GM12878 (cell line): ENCODE measurements at regions not wholly inside any gene's neighbourhood (a gene's known extent, or its start where the extent isn't known, plus 50 kb on each side); places are given as distances from the start of the nearest gene placed in this dataset.

Source experiments
- ATAC-seq: fragments of 200-7000 bp; cut with Tn5 transposase; 3 replicates; pipeline ENCODE4 v1.9.1; 2020; ENCODE audit warnings: mild to moderate bottlenecking, moderate library complexity
- BruUV-seq: library from RNA; stranded (reverse); fragments of 400-500 nt; replicated peaks from 2 replicates; lab custom pipeline; 2021; lab: Mats Ljungman, UMichigan
- CTCF ChIA-PET: fragments of 300-600 bp; sonication (Branson Sonifier 250); formaldehyde crosslinking; extraction: SDS; loops from one replicate; lab custom pipeline; 2021; ENCODE audit warnings: inconsistent platforms; lab: Yijun Ruan, JAX
- POLR2A ChIA-PET: fragments of 350-600 bp; formaldehyde crosslinking; extraction: SDS; loops from one replicate; lab custom pipeline; 2021; ENCODE audit warnings: inconsistent platforms; lab: Charles Lee
- RAD21 ChIA-PET: fragments of 300-600 bp; sonication (Branson Sonifier 250); formaldehyde crosslinking; loops from one replicate; lab custom pipeline; 2023; ENCODE audit warnings: antibody characterized with exemption; ENCODE audit not compliant: unreplicated experiment; lab: Charles Lee
- SMC1A ChIA-PET: fragments of 300-600 bp; sonication (Branson Sonifier 250); formaldehyde crosslinking; loops from one replicate; lab custom pipeline; 2023; ENCODE audit not compliant: unreplicated experiment, uncharacterized antibody; lab: Charles Lee
- DNase-seq: peaks from one replicate; pipeline ENCODE4 v3.0.0-alpha.2; 2011; ENCODE audit warnings: low read depth, low spot score
- FAIRE-seq: peaks from 3 replicates; lab custom pipeline; 2011; peaks lifted over from hg19 to GRCh38; lab: Jason Lieb, UNC
- H2AFZ ChIP-seq: 2 replicates; pipeline ENCODE4 v1.6.0; 2011; ENCODE audit warnings: low read depth, low read length, control low read depth; ENCODE audit not compliant: control insufficient read depth
- H3K27ac ChIP-seq: 2 replicates; pipeline ENCODE4 v1.5.1; 2011; ENCODE audit warnings: control low read depth; ENCODE audit not compliant: control insufficient read depth, insufficient read depth
- H3K27me3 ChIP-seq, 2 experiments: replicated peaks in 1 of 2; 2 replicates each; pipeline versions ENCODE4 v1.6.0 to v1.6.1; 2011; ENCODE audit warnings: low read length in 1 of 2; ENCODE audit not compliant: control insufficient read depth in 2 of 2, insufficient read depth in 2 of 2
- H3K36me3 ChIP-seq, 2 experiments: 2 replicates each; pipeline ENCODE4 v1.5.1; 2011; ENCODE audit warnings: low read length in 1 of 2; ENCODE audit not compliant: control insufficient read depth in 2 of 2, insufficient read depth in 2 of 2
- H3K4me1 ChIP-seq: 2 replicates; pipeline ENCODE4 v1.6.1; 2011; ENCODE audit warnings: mild to moderate bottlenecking, low read length, moderate library complexity, mixed read lengths; ENCODE audit not compliant: control insufficient read depth, insufficient read depth
- H3K4me2 ChIP-seq: 2 replicates; pipeline ENCODE4 v1.6.0; 2011; ENCODE audit warnings: control low read depth; ENCODE audit not compliant: control insufficient read depth, insufficient read depth
- H3K4me3 ChIP-seq: fragments of 200-600 bp; sonication (generic); 2 replicates; pipeline ENCODE4 v1.5.1; 2016
- H3K79me2 ChIP-seq: 2 replicates; pipeline ENCODE4 v1.6.0; 2011; ENCODE audit warnings: low read length; ENCODE audit not compliant: control insufficient read depth, insufficient read depth
- H3K9ac ChIP-seq: 2 replicates; pipeline ENCODE4 v1.8.0; 2011; ENCODE audit warnings: low read length, control low read depth, mixed read lengths; ENCODE audit not compliant: control insufficient read depth, insufficient read depth
- H3K9me3 ChIP-seq: replicated peaks from 3 replicates; pipeline ENCODE4 v1.5.1; 2011; ENCODE audit warnings: mild to moderate bottlenecking, low read length; ENCODE audit not compliant: control insufficient read depth, insufficient read depth
- H4K20me1 ChIP-seq: 2 replicates; pipeline ENCODE4 v1.6.0; 2011; ENCODE audit not compliant: control insufficient read depth, insufficient read depth
- BACH1 ChIP-seq: fragments of 450-650 bp; IDR thresholded peaks from 2 replicates; pipeline ENCODE4 v1.6.1; 2017; ENCODE audit warnings: mild to moderate bottlenecking, borderline replicate concordance
- CBFB ChIP-seq: IDR thresholded peaks from 2 replicates; pipeline ENCODE4 v1.6.1; 2016; ENCODE audit warnings: antibody characterized with exemption, low read depth
- HCFC1 ChIP-seq: fragments of 150-350 bp; IDR thresholded peaks from 2 replicates; pipeline ENCODE4 v1.6.1; 2014; ENCODE audit warnings: low read length
- HDAC2 ChIP-seq: fragments of 200-600 bp; sonication (generic); IDR thresholded peaks from 2 replicates; pipeline ENCODE4 v1.6.1; 2017
- MYB ChIP-seq: fragments of 150-350 bp; IDR thresholded peaks from 2 replicates; pipeline ENCODE4 v1.6.1; 2014; ENCODE audit warnings: mild to moderate bottlenecking, low read depth, low read length, borderline replicate concordance
- MYC ChIP-seq: IDR thresholded peaks from 2 replicates; pipeline ENCODE4 v1.6.1; 2011; ENCODE audit warnings: mild to moderate bottlenecking, low read length, moderate library complexity, inconsistent platforms; ENCODE audit not compliant: insufficient read depth, insufficient replicate concordance, insufficient read length, severe bottlenecking
- NR2F1 ChIP-seq: fragments of 450-650 bp; conservative IDR thresholded peaks from 2 replicates; pipeline ENCODE4 v1.6.1; 2017; ENCODE audit warnings: mild to moderate bottlenecking
- PAX5 ChIP-seq: IDR thresholded peaks from 2 replicates; pipeline ENCODE4 v1.6.1; 2011; ENCODE audit warnings: low read depth, low read length, borderline replicate concordance
- SIN3A ChIP-seq: IDR thresholded peaks from 2 replicates; pipeline ENCODE4 v1.6.1; 2012; ENCODE audit warnings: low read depth, low read length, improper control_type of control experiment
- TARDBP ChIP-seq: IDR thresholded peaks from 2 replicates; pipeline ENCODE4 v1.6.1; 2016; ENCODE audit warnings: borderline replicate concordance
- YY1 ChIP-seq: IDR thresholded peaks from 2 replicates; pipeline ENCODE4 v1.6.1; 2011; ENCODE audit warnings: low read depth, mild to moderate bottlenecking, low read length
- ZBTB11 ChIP-seq: fragments of 450-650 bp; formaldehyde crosslinking; IDR thresholded peaks from 2 replicates; pipeline ENCODE4 v1.5.0; 2022; ENCODE audit warnings: mild to moderate bottlenecking, missing genetic modification characterization
- ZNF24 ChIP-seq: fragments of 450-650 bp; IDR thresholded peaks from 2 replicates; pipeline ENCODE4 v1.6.1; 2017; ENCODE audit warnings: antibody characterized with exemption, mild to moderate bottlenecking
- WGBS: methylation state at CpG from one replicate; pipeline ENCODE4 v1.1.6; 2016; ENCODE audit warnings: low lambda C conversion rate; ENCODE audit not compliant: insufficient replicate concordance, insufficient coverage; ENCODE audit errors: missing lambda C conversion rate; 5-methylcytosine and 5-hydroxymethylcytosine counted together
- in situ Hi-C: fragments of 300-500 bp; cut with MboI; formaldehyde crosslinking; loops from 9 replicates; pipeline ENCODE4 v1.14.3; 2018; ENCODE audit warnings: mixed read lengths
- intact Hi-C: fragments of 100-400 bp; cut with micrococcal nuclease; formaldehyde crosslinking; loops from one replicate; pipeline ENCODE4 v1.14.2; 2022; ENCODE audit not compliant: unreplicated experiment

- FAIRE-seq (no peak), ATAC-seq (no peak), DNase-seq (no peak)
- BruUV-seq, result no TSS peak
- H3K27me3 ChIP-seq, result peaks cover 0 to 1% of the 10 kb centered on the region in 2 experiments; a peak in 1 of 4 replicates
- ChIA-PET SMC1A (no interaction called here), CTCF (no interaction called here), RAD21 (no interaction called here), POLR2A (no interaction called here)
- H3K27ac ChIP-seq, result no peak overlapping the region
- H3K4me2 ChIP-seq, result no peak overlapping the region
- no peak overlapping the region for H3K4me3 ChIP-seq
- H2AFZ ChIP-seq, result no peak overlapping the region
- no peaks in the 10 kb centered on the region for H3K79me2 ChIP-seq
- no peaks in the 10 kb centered on the region for H3K4me1 ChIP-seq
- intact Hi-C loops, result no loop called here
- H4K20me1 ChIP-seq, result no peaks in the 10 kb centered on the region
- in situ Hi-C loops, result no loop called here
- no peaks in the 10 kb centered on the region for H3K36me3 ChIP-seq
- no peak for TF ChIP-seq YY1
- TF ChIP-seq HCFC1, result no peak
- TF ChIP-seq ZNF24, result no peak
- TF ChIP-seq NR2F1, result no peak
- TF ChIP-seq MYC, result no peak
- no peak for TF ChIP-seq PAX5
- no peak for TF ChIP-seq CBFB
- TF ChIP-seq MYB, result no peak
- H3K9me3 ChIP-seq, result no peaks in the 10 kb centered on the region
- H3K9ac ChIP-seq, result no peak overlapping the region
- WGBS, result 43% methylated on average over 1 of the region's 1 CpG
These were observed 270.8 kb upstream of the DAPK1 start for GRCh38 chr9:87226896-87227295.

- ChIA-PET SMC1A (no interaction called here), RAD21 (no interaction called here), POLR2A (no interaction called here), CTCF (no interaction called here)
- no peak overlapping the region for H3K4me3 ChIP-seq
- H4K20me1 ChIP-seq, result no peaks in the 10 kb centered on the region
- H3K79me2 ChIP-seq, result no peaks in the 10 kb centered on the region
- 50% methylated on average over 3 of the region's 3 CpGs for WGBS
- no peaks in the 10 kb centered on the region for H3K36me3 ChIP-seq
- FAIRE-seq (no peak), ATAC-seq (no peak), DNase-seq (no peak)
- H3K27me3 ChIP-seq, result peaks cover 0 to 1% of the 10 kb centered on the region in 2 experiments; a peak in 1 of 4 replicates
- no peaks in the 10 kb centered on the region for H3K9me3 ChIP-seq
- H3K27ac ChIP-seq, result no peak overlapping the region
- TF ChIP-seq SIN3A, result no peak
- no peak for TF ChIP-seq ZBTB11 (CRISPR knock-in tag)
- TF ChIP-seq TARDBP, result no peak
- TF ChIP-seq BACH1, result no peak
- no peak for TF ChIP-seq HDAC2
- no peak overlapping the region for H3K9ac ChIP-seq
- BruUV-seq, result no TSS peak
- H2AFZ ChIP-seq, result no peak overlapping the region
- H3K4me1 ChIP-seq, result no peaks in the 10 kb centered on the region
- in situ Hi-C loops (no loop called here), intact Hi-C loops (no loop called here)
- H3K4me2 ChIP-seq, result no peak overlapping the region
These were observed 270.2 kb upstream of the DAPK1 start for GRCh38 chr9:87227456-87227855.
